Esophagus squamous epithelium (tissue), 4 donors: ENCODE measurements at regions not wholly inside any gene's neighbourhood (a gene's known extent, or its start where the extent isn't known, plus 50 kb on each side); places are given as distances from the start of the nearest gene placed in this dataset.

ENCODE experiments used
- CTCF ChIP-seq, 6 experiments: fragments of 450-650 bp in 4 of 6; fragments of 200-600 bp in 2 of 6; sonication (generic) in 2 of 6; IDR thresholded peaks; one replicate each; pipeline ENCODE4 v1.5.1; 2016 to 2019; ENCODE audit warnings: antibody characterized with exemption in 6 of 6, mild to moderate bottlenecking in 4 of 6, moderate library complexity in 4 of 6
- POLR2A ChIP-seq, 4 donors: fragments of 450-650 bp; IDR thresholded peaks; one replicate each; pipeline ENCODE4 v1.6.1; 2017; ENCODE audit warnings: antibody characterized with exemption in 4 of 4, mild to moderate bottlenecking in 4 of 4, moderate library complexity in 3 of 4

- TF ChIP-seq CTCF (IDR thresholded peaks at IDR 0.05) (no peak), POLR2A (IDR thresholded peaks at IDR 0.05) (no peak)
These were observed 262.9 kb upstream of the DUSP10 start for GRCh38 chr1:222004784-222005183.
